NOMO-1 (cell line): ENCODE measurements at regions not wholly inside any gene's neighbourhood (a gene's known extent, or its start where the extent isn't known, plus 50 kb on each side); places are given as distances from the start of the nearest gene placed in this dataset.
A peak's percentile ranks its signal among the peaks of the same experiment; 100 is the strongest.
"Not testable (repeated sequence)": the region's sequence is repeated elsewhere in the genome, so short reads cannot be mapped to it uniquely, and the experiment has no call there.

Experiments used
- DNase-seq, 2 experiments: peaks; one replicate each; lab custom pipeline; 2025; ENCODE audit not compliant: unreplicated experiment in 2 of 2; lab: John Stamatoyannopoulos, UW

- no peak for DNase-seq
Measured at GRCh38 chr5:121424976-121425375, 426.7 kb upstream of the FTMT start.

- no peak for DNase-seq
Measured at GRCh38 chr5:121426153-121426552, 425.5 kb upstream of the FTMT start.

GRCh38 chr5:121429761-121430160, 421.9 kb upstream of the FTMT start:
- peak; percentile 12 to 69 for DNase-seq

- no peak for DNase-seq
Measured at GRCh38 chr5:121430538-121430937, 421.1 kb upstream of the FTMT start.

GRCh38 chr5:121445511-121445910, 406.2 kb upstream of the FTMT start:
- DNase-seq = no peak

GRCh38 chr5:121462441-121462840, 389.2 kb upstream of the FTMT start:
- DNase-seq = no peak

GRCh38 chr5:121471222-121471621, 380.5 kb upstream of the FTMT start:
- not testable (repeated sequence) for DNase-seq

- DNase-seq = no peak
Measured at GRCh38 chr5:121478636-121479035, 373.0 kb upstream of the FTMT start.

GRCh38 chr5:121479337-121479736, 372.3 kb upstream of the FTMT start:
- DNase-seq = no peak

GRCh38 chr5:121485281-121485680, 366.4 kb upstream of the FTMT start:
- no peak for DNase-seq

- DNase-seq = not testable (repeated sequence)
Measured at GRCh38 chr5:121485999-121486398, 365.7 kb upstream of the FTMT start.

GRCh38 chr5:121489972-121490371, 361.7 kb upstream of the FTMT start:
- DNase-seq = no peak

- DNase-seq = no peak
Measured at GRCh38 chr5:121497176-121497575, 354.5 kb upstream of the FTMT start.

- no peak for DNase-seq
Measured at GRCh38 chr5:121500310-121500709, 351.4 kb upstream of the FTMT start.

- DNase-seq = peak in 1 of 2 experiments; percentile 28
Measured at GRCh38 chr5:121503111-121503840, 348.4 kb upstream of the FTMT start.

- DNase-seq = no peak
Measured at GRCh38 chr5:121516997-121517396, 334.7 kb upstream of the FTMT start.

GRCh38 chr5:121525706-121526105, 326.0 kb upstream of the FTMT start:
- DNase-seq = no peak

GRCh38 chr5:121526908-121527307, 324.8 kb upstream of the FTMT start:
- no peak for DNase-seq

GRCh38 chr5:121533814-121534213, 317.9 kb upstream of the FTMT start:
- DNase-seq = no peak

GRCh38 chr5:121550989-121551388, 300.7 kb upstream of the FTMT start:
- DNase-seq = no peak

- no peak for DNase-seq
Measured at GRCh38 chr5:121559832-121560231, 291.9 kb upstream of the FTMT start.

- no peak for DNase-seq
Measured at GRCh38 chr5:121572061-121572460, 279.6 kb upstream of the FTMT start.
